HepG2 (cell line): ENCODE measurements at regions not wholly inside any gene's neighbourhood (a gene's known extent, or its start where the extent isn't known, plus 50 kb on each side); places are given as distances from the start of the nearest gene placed in this dataset.

Experiments
- ATAC-seq: fragments of 200-7000 bp; cut with Tn5 transposase; 3 replicates; pipeline ENCODE4 v1.9.1; 2020; ENCODE audit warnings: mild to moderate bottlenecking, moderate library complexity
- BruUV-seq: library from RNA; stranded (reverse); fragments of 400-500 nt; replicated peaks from 2 replicates; lab custom pipeline; 2021; lab: Mats Ljungman, UMichigan
- CTCF ChIA-PET: fragments of 300-600 bp; formaldehyde crosslinking; extraction: SDS; loops from one replicate; lab custom pipeline; 2021; ENCODE audit warnings: low total read pairs, inconsistent platforms, low intra/inter-chr PET ratio; lab: Yijun Ruan, JAX
- POLR2A ChIA-PET: fragments of 350-600 bp; sonication (Branson Sonifier 250); formaldehyde crosslinking; loops from one replicate; lab custom pipeline; 2020; ENCODE audit warnings: antibody characterized with exemption, inconsistent platforms; lab: Yijun Ruan, JAX
- DNase-seq: peaks from one replicate; pipeline ENCODE4 v3.0.0-alpha.2; 2015; ENCODE audit warnings: low spot score
- FAIRE-seq: peaks from 3 replicates; lab custom pipeline; 2011; peaks lifted over from hg19 to GRCh38; lab: Jason Lieb, UNC
- H2AFZ ChIP-seq: one replicate; pipeline ENCODE4 v1.6.1; 2011; ENCODE audit warnings: low read length, inconsistent platforms
- H3K27ac ChIP-seq: fragments of 300-600 bp; 3 replicates; pipeline ENCODE4 v1.8.0; 2011; ENCODE audit warnings: mixed run types, mild to moderate bottlenecking, mixed read lengths, low read length, inconsistent platforms; ENCODE audit not compliant: insufficient read depth; ENCODE audit errors: extremely low read length
- H3K27me3 ChIP-seq, 2 experiments: fragments of 200-600 bp in 1 of 2; 2 replicates in 1 of 2; 3 replicates in 1 of 2; pipeline versions ENCODE4 v1.6.0 to v1.8.0; 2011; ENCODE audit warnings: low read length in 2 of 2, mild to moderate bottlenecking in 2 of 2, moderate library complexity in 2 of 2, inconsistent platforms in 1 of 2; ENCODE audit not compliant: insufficient read depth in 2 of 2, control insufficient read depth in 1 of 2
- H3K36me3 ChIP-seq, 2 experiments: fragments of 200-600 bp in 1 of 2; replicated peaks in 1 of 2; 2 replicates in 1 of 2; 3 replicates in 1 of 2; pipeline versions ENCODE4 v1.5.1 to v1.8.0; 2011; ENCODE audit warnings: low read length in 2 of 2, inconsistent platforms in 1 of 2; ENCODE audit not compliant: insufficient read depth in 2 of 2, control insufficient read depth in 1 of 2
- H3K4me1 ChIP-seq: 2 replicates; pipeline ENCODE4 v1.5.1; 2012; ENCODE audit warnings: low read length, inconsistent platforms; ENCODE audit not compliant: insufficient read depth
- H3K4me2 ChIP-seq: 2 replicates; pipeline ENCODE4 v1.6.0; 2011; ENCODE audit warnings: low read depth, low read length, inconsistent platforms
- H3K4me3 ChIP-seq, 3 experiments: fragments of 200-600 bp in 1 of 3; sonication (generic), shearing (Covaris generic) in 1 of 3; replicated peaks in 1 of 3; 2 replicates each; pipeline ENCODE4 v1.5.1; 2011 to 2016; ENCODE audit warnings: low read length in 3 of 3, inconsistent platforms in 2 of 3, low read depth in 2 of 3, mild to moderate bottlenecking in 2 of 3, control low read depth in 1 of 3, mixed read lengths in 1 of 3; ENCODE audit not compliant: insufficient read depth in 1 of 3
- H3K79me2 ChIP-seq: one replicate; pipeline ENCODE4 v1.6.1; 2011; ENCODE audit warnings: low read length, inconsistent platforms; ENCODE audit not compliant: insufficient read depth
- H3K9ac ChIP-seq: 2 replicates; pipeline ENCODE4 v1.6.0; 2011; ENCODE audit warnings: mild to moderate bottlenecking, low read depth, low read length, inconsistent platforms; ENCODE audit not compliant: insufficient read depth
- H3K9me3 ChIP-seq: 2 replicates; pipeline ENCODE4 v1.5.1; 2012; ENCODE audit warnings: mild to moderate bottlenecking, low read length
- H4K20me1 ChIP-seq: 2 replicates; pipeline ENCODE4 v1.6.0; 2011; ENCODE audit warnings: inconsistent platforms, mild to moderate bottlenecking, low read length, moderate library complexity; ENCODE audit not compliant: insufficient read depth
- CREBL2 ChIP-seq: sonication (generic); formaldehyde crosslinking; IDR thresholded peaks from 2 replicates; pipeline ENCODE4 v1.8.1; 2023; ENCODE audit warnings: missing genetic modification reagents, mild to moderate bottlenecking, borderline replicate concordance
- HMGXB3 ChIP-seq: sonication (generic); formaldehyde crosslinking; IDR thresholded peaks from 2 replicates; pipeline ENCODE4 v1.4.0; 2020; ENCODE audit warnings: missing genetic modification reagents, borderline replicate concordance
- NFRKB ChIP-seq: fragments of 450-650 bp; IDR thresholded peaks from 2 replicates; pipeline ENCODE4 v1.6.1; 2017
- RAD51 ChIP-seq: fragments of 450-650 bp; IDR thresholded peaks from 2 replicates; pipeline ENCODE4 v1.6.1; 2016; ENCODE audit warnings: borderline replicate concordance
- TIGD3 ChIP-seq: sonication (generic); formaldehyde crosslinking; IDR thresholded peaks from 2 replicates; pipeline ENCODE4 v1.5.1; 2020; ENCODE audit warnings: mild to moderate bottlenecking, missing genetic modification reagents, borderline replicate concordance
- USF2 ChIP-seq, 2 experiments: sonication (generic) in 1 of 2; formaldehyde crosslinking in 1 of 2; IDR thresholded peaks; 2 replicates each; pipeline versions ENCODE4 v1.5.1 to v1.6.1; 2011 to 2020; ENCODE audit warnings: borderline replicate concordance in 1 of 2, low read depth in 1 of 2, low read length in 1 of 2, mild to moderate bottlenecking in 1 of 2, missing genetic modification reagents in 1 of 2, moderate library complexity in 1 of 2
- YY1 ChIP-seq: IDR thresholded peaks from 2 replicates; pipeline ENCODE4 v1.6.1; 2011; ENCODE audit warnings: low read length, low read depth, moderate library complexity, mild to moderate bottlenecking; ENCODE audit not compliant: insufficient read depth, insufficient replicate concordance
- ZNF629 ChIP-seq: sonication (generic); formaldehyde crosslinking; conservative IDR thresholded peaks from 2 replicates; pipeline ENCODE4 v1.5.0; 2020; ENCODE audit warnings: missing genetic modification reagents
- ZNF75D ChIP-seq: sonication (generic); formaldehyde crosslinking; IDR thresholded peaks from 2 replicates; pipeline ENCODE4 v1.8.1; 2023; ENCODE audit warnings: missing genetic modification reagents, mild to moderate bottlenecking, borderline replicate concordance
- ZSCAN12 ChIP-seq: sonication (generic); formaldehyde crosslinking; IDR thresholded peaks from 2 replicates; pipeline ENCODE4 v1.9.0; 2021; ENCODE audit warnings: mild to moderate bottlenecking, missing genetic modification reagents
- WGBS: methylation state at CpG from one replicate; pipeline ENCODE4 v1.1.6; 2017; ENCODE audit warnings: low lambda C conversion rate; 5-methylcytosine and 5-hydroxymethylcytosine counted together
- in situ Hi-C: cut with HindIII; loops from 2 replicates; pipeline ENCODE4 v1.10.0; 2017; ENCODE audit warnings: low pct_unique_long_range_greater_than_20kb; ENCODE audit not compliant: extremely low pct_ligation_motif_present
- intact Hi-C: fragments of 100-400 bp; cut with micrococcal nuclease; formaldehyde crosslinking; loops from one replicate; pipeline ENCODE4 v1.10.0; 2022; ENCODE audit not compliant: unreplicated experiment

- no peaks in the 10 kb centered on the region for H3K36me3 ChIP-seq
- CTCF ChIA-PET, result no interaction called here
- no peak overlapping the region for H3K4me2 ChIP-seq
- intact Hi-C loops, result no loop called here
- no peak for ATAC-seq
- no peaks in the 10 kb centered on the region for H3K9me3 ChIP-seq
- in situ Hi-C loops, result no loop called here
- H2AFZ ChIP-seq, result no peak overlapping the region
- no peaks in the 10 kb centered on the region; a peak in 1 of 5 replicates for H3K27me3 ChIP-seq
- WGBS, result 20% methylated on average over 4 of the region's 4 CpGs
- no peak overlapping the region for H3K9ac ChIP-seq
- H3K4me3 ChIP-seq, result no peak overlapping the region
- FAIRE-seq, result no peak
- no peak for DNase-seq
- no peaks in the 10 kb centered on the region for H3K79me2 ChIP-seq
- no TSS peak for BruUV-seq
- no peak for TF ChIP-seq ZNF629
- TF ChIP-seq USF2 (IDR thresholded peaks at IDR 0.05; ENCODE audit: low read depth, low read length), result peak; percentile 84
- TF ChIP-seq USF2 (CRISPR knock-in tag; IDR thresholded peaks at IDR 0.05; ENCODE audit: borderline replicate concordance), result no peak
- TF ChIP-seq ZSCAN12 (CRISPR knock-in tag), result no peak
- peak; percentile 95 for TF ChIP-seq RAD51
- no peak for TF ChIP-seq YY1
- H3K27ac ChIP-seq, result no peak overlapping the region
- POLR2A ChIA-PET, result no interaction called here
- no peaks in the 10 kb centered on the region for H3K4me1 ChIP-seq
- H4K20me1 ChIP-seq, result no peaks in the 10 kb centered on the region
Observed at GRCh38 chr20:16208443-16208842, 364.8 kb downstream of the KIF16B start.

- no peak overlapping the region for H3K27ac ChIP-seq
- intact Hi-C loops (no loop called here), in situ Hi-C loops (no loop called here)
- 0% methylated on average over 1 of the region's 3 CpGs for WGBS
- DNase-seq (no peak), FAIRE-seq (no peak), ATAC-seq (peak; percentile 31; the same call in 2 of the 3 replicates)
- no peaks in the 10 kb centered on the region for H3K36me3 ChIP-seq
- BruUV-seq, result no TSS peak
- CTCF ChIA-PET, result no interaction called here
- POLR2A ChIA-PET, result no interaction called here
- no peak overlapping the region for H3K4me2 ChIP-seq
- H3K27me3 ChIP-seq, result no peaks in the 10 kb centered on the region; a peak in 1 of 5 replicates
- no peak overlapping the region for H3K9ac ChIP-seq
- no peak overlapping the region for H2AFZ ChIP-seq
- H3K9me3 ChIP-seq, result no peaks in the 10 kb centered on the region
- H3K4me3 ChIP-seq, result no peak overlapping the region
- no peaks in the 10 kb centered on the region for H3K4me1 ChIP-seq
- no peaks in the 10 kb centered on the region for H4K20me1 ChIP-seq
- no peaks in the 10 kb centered on the region for H3K79me2 ChIP-seq
- TF ChIP-seq CREBL2 (CRISPR knock-in tag) (no peak), NFRKB (no peak), TIGD3 (no peak), ZNF75D (CRISPR knock-in tag) (no peak), HMGXB3 (CRISPR knock-in tag) (no peak)
Observed at GRCh38 chr20:16206817-16207216, 366.4 kb downstream of the KIF16B start.
